ENCODE measurements at regions not wholly inside any gene's neighbourhood (a gene's known extent, or its start where the extent isn't known, plus 50 kb on each side); places are given as distances from the start of the nearest gene placed in this dataset.

GRCh38 chr7:118590107-118590506, 365.6 kb downstream of the ANKRD7 start:
- no peak overlapping the region for H3K27ac ChIP-seq (ENCODE audit: low read depth, low read length)
- Mint-ChIP-seq H3K27ac (no peak overlapping the region), H3K9me3 (peaks cover 26% of the 10 kb centered on the region), H3K36me3 (ENCODE audit: low read depth) (peaks cover 5% of the 10 kb centered on the region), H3K4me3 (no peak overlapping the region), H3K27me3 (ENCODE audit: insufficient read depth) (no peaks in the 10 kb centered on the region), H3K4me1 (no peaks in the 10 kb centered on the region)
- H3K9ac ChIP-seq (ENCODE audit: extremely low read depth, low read length, poor library complexity, severe bottlenecking) = no peak overlapping the region
- TF ChIP-seq CTCF (conservative IDR thresholded peaks at IDR 0.05) = peak; percentile 78
- H3K4me3 ChIP-seq (ENCODE audit: low read length) = no peak overlapping the region
- WGBS, 2 experiments (ENCODE audit: insufficient coverage in 1 of 2, insufficient read length in 1 of 2) = 79% methylated on average over 1 of the region's 2 CpGs; no CpG with 5 or more reads in 1 of the 2 experiments
- peak; percentile 76 for DNase-seq
- H3K36me3 ChIP-seq (ENCODE audit: control insufficient read depth, insufficient read depth, low read length) = no peaks in the 10 kb centered on the region
- H3K27me3 ChIP-seq (ENCODE audit: control insufficient read depth, insufficient read depth, low read length, poor library complexity, severe bottlenecking) = no peaks in the 10 kb centered on the region
- H3K4me1 ChIP-seq (ENCODE audit: control insufficient read depth, insufficient read depth, low read length) = no peaks in the 10 kb centered on the region
- H3K9me3 ChIP-seq (ENCODE audit: control insufficient read depth, low read length) = peaks cover 29% of the 10 kb centered on the region

- H3K4me1 Mint-ChIP-seq = no peaks in the 10 kb centered on the region
- DNase-seq = no peak
- H3K36me3 Mint-ChIP-seq (ENCODE audit: low read depth) = no peaks in the 10 kb centered on the region
- no peak overlapping the region for H3K4me3 Mint-ChIP-seq
- H3K27ac ChIP-seq (ENCODE audit: low read depth, low read length) = no peak overlapping the region
- H3K9ac ChIP-seq (ENCODE audit: extremely low read depth, low read length, poor library complexity, severe bottlenecking) = no peak overlapping the region
- no peak for TF ChIP-seq CTCF (conservative IDR thresholded peaks at IDR 0.05)
- no peak overlapping the region for H3K4me3 ChIP-seq (ENCODE audit: low read length)
- no peaks in the 10 kb centered on the region for H3K4me1 ChIP-seq (ENCODE audit: control insufficient read depth, insufficient read depth, low read length)
- H3K36me3 ChIP-seq (ENCODE audit: control insufficient read depth, insufficient read depth, low read length) = no peaks in the 10 kb centered on the region
- no peak overlapping the region for H3K27ac Mint-ChIP-seq
- peaks cover 2% of the 10 kb centered on the region for H3K9me3 Mint-ChIP-seq
- H3K27me3 Mint-ChIP-seq (ENCODE audit: insufficient read depth) = no peaks in the 10 kb centered on the region
- H3K27me3 ChIP-seq (ENCODE audit: control insufficient read depth, insufficient read depth, low read length, poor library complexity, severe bottlenecking) = no peaks in the 10 kb centered on the region
- H3K9me3 ChIP-seq (ENCODE audit: control insufficient read depth, low read length) = peaks cover 10% of the 10 kb centered on the region
Observed at GRCh38 chr7:118602090-118602489, 377.6 kb downstream of the ANKRD7 start.

GRCh38 chr7:118606602-118607001, 382.1 kb downstream of the ANKRD7 start:
- no peaks in the 10 kb centered on the region for H3K36me3 Mint-ChIP-seq (ENCODE audit: low read depth)
- Histone ChIP-seq H3K36me3 (ENCODE audit: control insufficient read depth, insufficient read depth, low read length) (no peaks in the 10 kb centered on the region), H3K9me3 (ENCODE audit: control insufficient read depth, low read length) (no peaks in the 10 kb centered on the region), H3K4me1 (ENCODE audit: control insufficient read depth, insufficient read depth, low read length) (no peaks in the 10 kb centered on the region), H3K27ac (ENCODE audit: low read depth, low read length) (no peak overlapping the region), H3K27me3 (ENCODE audit: control insufficient read depth, insufficient read depth, low read length, poor library complexity, severe bottlenecking) (no peaks in the 10 kb centered on the region), H3K9ac (ENCODE audit: extremely low read depth, low read length, poor library complexity, severe bottlenecking) (no peak overlapping the region), H3K4me3 (ENCODE audit: low read length) (no peak overlapping the region)
- no peaks in the 10 kb centered on the region for H3K4me1 Mint-ChIP-seq
- H3K27ac Mint-ChIP-seq = no peak overlapping the region
- no peaks in the 10 kb centered on the region for H3K27me3 Mint-ChIP-seq (ENCODE audit: insufficient read depth)
- H3K4me3 Mint-ChIP-seq = no peak overlapping the region
- DNase-seq = no peak
- no peak for TF ChIP-seq CTCF (conservative IDR thresholded peaks at IDR 0.05)
- no peaks in the 10 kb centered on the region for H3K9me3 Mint-ChIP-seq
- 89 to 100% methylated on average over 1 of the region's 1 CpG for WGBS, 2 experiments (ENCODE audit: insufficient coverage in 1 of 2, insufficient read length in 1 of 2)

Measured in endodermal cell (in vitro differentiated cells).